ENCODE measurements at regions not wholly inside any gene's neighbourhood (a gene's known extent, or its start where the extent isn't known, plus 50 kb on each side); places are given as distances from the start of the nearest gene placed in this dataset.

- no peaks in the 10 kb centered on the region for H3K36me3 ChIP-seq (ENCODE audit: low read depth, low read length)
- no peaks in the 10 kb centered on the region for H3K9me3 ChIP-seq (ENCODE audit: low read length)
- no peaks in the 10 kb centered on the region for H3F3A ChIP-seq (ENCODE audit: low read length, unreplicated experiment)
- no peak overlapping the region for H3K4me2 ChIP-seq (ENCODE audit: low read length)
- no peak overlapping the region for H3K9ac ChIP-seq (ENCODE audit: low read length)
- no peak for TF ChIP-seq EZH2phosphoT487 (IDR thresholded peaks at IDR 0.05; ENCODE audit: borderline replicate concordance, low read length)
- no peak for TF ChIP-seq EZH2 (IDR thresholded peaks at IDR 0.05; ENCODE audit: low read length, unreplicated experiment)
- no peak for TF ChIP-seq CTCF (conservative IDR thresholded peaks at IDR 0.05; ENCODE audit: low read depth, low read length)
- ChIA-PET POLR2A (ENCODE audit: unreplicated experiment) (no interaction called here), CTCF (no interaction called here)
- intact Hi-C loops (cut with micrococcal nuclease): no loop called here
- no peak overlapping the region for H2AFZ ChIP-seq (ENCODE audit: low read length)
- no peak overlapping the region for H3K27ac ChIP-seq (ENCODE audit: low read length)
- peaks cover 66% of the 10 kb centered on the region for H3K27me3 ChIP-seq (ENCODE audit: low read length)
- no peaks in the 10 kb centered on the region for H3K79me2 ChIP-seq (ENCODE audit: low read length)
- ATAC-seq: no peak
- DNase-seq: no peak
- H3K4me3 ChIP-seq (ENCODE audit: low read length): no peak overlapping the region
- no TSS peak for BruUV-seq (replicated peaks)
- H4K20me1 ChIP-seq (ENCODE audit: low read length): no peaks in the 10 kb centered on the region
- peaks cover 2% of the 10 kb centered on the region; the same call in 1 of the 2 replicates for H3K4me1 ChIP-seq (ENCODE audit: insufficient read depth, low read length)
- H3K9me2 ChIP-seq (replicated peaks; ENCODE audit: low read length): no peaks in the 10 kb centered on the region
Measured at GRCh38 chr16:73237601-73238000, 189.7 kb upstream of the ZFHX3 start.

- Histone ChIP-seq H3K27me3 (ENCODE audit: low read length) (peaks cover 44% of the 10 kb centered on the region), H3K9ac (ENCODE audit: low read length) (no peak overlapping the region), H3K4me3 (ENCODE audit: low read length) (no peak overlapping the region), H3K36me3 (ENCODE audit: low read depth, low read length) (no peaks in the 10 kb centered on the region), H2AFZ (ENCODE audit: low read length) (no peak overlapping the region), H3K27ac (ENCODE audit: low read length) (no peak overlapping the region), H3F3A (ENCODE audit: low read length, unreplicated experiment) (no peaks in the 10 kb centered on the region), H3K4me2 (ENCODE audit: low read length) (no peak overlapping the region), H3K4me1 (ENCODE audit: insufficient read depth, low read length) (peaks cover 5% of the 10 kb centered on the region; the same call in 1 of the 2 replicates), H3K9me3 (ENCODE audit: low read length) (no peaks in the 10 kb centered on the region), H3K9me2 (replicated peaks; ENCODE audit: low read length) (no peaks in the 10 kb centered on the region), H3K79me2 (ENCODE audit: low read length) (no peaks in the 10 kb centered on the region), H4K20me1 (ENCODE audit: low read length) (no peaks in the 10 kb centered on the region)
- ATAC-seq (no peak), DNase-seq (no peak)
- ChIA-PET POLR2A (ENCODE audit: unreplicated experiment) (no interaction called here), CTCF (no interaction called here)
- no peak for TF ChIP-seq EZH2 (IDR thresholded peaks at IDR 0.05; ENCODE audit: low read length, unreplicated experiment)
- intact Hi-C loops (cut with micrococcal nuclease): no loop called here
- no TSS peak for BruUV-seq (replicated peaks)
Measured at GRCh38 chr16:73234496-73234895, 186.6 kb upstream of the ZFHX3 start.

- Histone ChIP-seq H3K27ac (ENCODE audit: low read length) (no peak overlapping the region), H3K36me3 (ENCODE audit: low read depth, low read length) (no peaks in the 10 kb centered on the region), H2AFZ (ENCODE audit: low read length) (no peak overlapping the region), H3K79me2 (ENCODE audit: low read length) (no peaks in the 10 kb centered on the region), H3K4me3 (ENCODE audit: low read length) (no peak overlapping the region), H3K9me2 (replicated peaks; ENCODE audit: low read length) (no peaks in the 10 kb centered on the region), H3F3A (ENCODE audit: low read length, unreplicated experiment) (no peaks in the 10 kb centered on the region), H3K4me2 (ENCODE audit: low read length) (no peak overlapping the region), H3K27me3 (ENCODE audit: low read length) (peaks cover 39% of the 10 kb centered on the region), H3K9ac (ENCODE audit: low read length) (no peak overlapping the region), H3K4me1 (ENCODE audit: insufficient read depth, low read length) (peaks cover 5% of the 10 kb centered on the region; the same call in 1 of the 2 replicates), H3K9me3 (ENCODE audit: low read length) (no peaks in the 10 kb centered on the region), H4K20me1 (ENCODE audit: low read length) (no peaks in the 10 kb centered on the region)
- ChIA-PET POLR2A (ENCODE audit: unreplicated experiment) (no interaction called here), CTCF (no interaction called here)
- intact Hi-C loops (cut with micrococcal nuclease): no loop called here
- no TSS peak for BruUV-seq (replicated peaks)
- no peak for DNase-seq
- ATAC-seq: no peak
- TF ChIP-seq EZH2 (IDR thresholded peaks at IDR 0.05; ENCODE audit: low read length, unreplicated experiment): no peak
- TF ChIP-seq CTCF (conservative IDR thresholded peaks at IDR 0.05; ENCODE audit: low read depth, low read length): no peak
- TF ChIP-seq EZH2phosphoT487 (IDR thresholded peaks at IDR 0.05; ENCODE audit: borderline replicate concordance, low read length): no peak
Measured at GRCh38 chr16:73233846-73234424, 186.0 kb upstream of the ZFHX3 start.

Measured in PC-3 (cell line).